RWPE1 (cell line): ENCODE measurements at regions not wholly inside any gene's neighbourhood (a gene's known extent, or its start where the extent isn't known, plus 50 kb on each side); places are given as distances from the start of the nearest gene placed in this dataset.

Experiments used
- CTCF ChIA-PET: fragments of 350-600 bp; sonication (Branson Sonifier 250); formaldehyde crosslinking; extraction: SDS; loops from one replicate; lab custom pipeline; 2021; lab: Yijun Ruan, JAX
- POLR2A ChIA-PET: fragments of 400-600 bp; formaldehyde crosslinking; extraction: SDS; loops from one replicate; lab custom pipeline; 2020; ENCODE audit warnings: antibody characterized with exemption; ENCODE audit not compliant: low non-redundant PET; lab: Yijun Ruan, JAX
- DNase-seq: peaks from one replicate; pipeline ENCODE4 v3.0.0; 2012; ENCODE audit warnings: low spot score
- H3K27ac ChIP-seq: fragments of 450-650 bp; 2 replicates; pipeline ENCODE4 v1.5.1; 2017
- CTCF ChIP-seq: fragments of 450-650 bp; conservative IDR thresholded peaks from 2 replicates; pipeline ENCODE4 v1.5.1; 2017; ENCODE audit warnings: low read depth, mild to moderate bottlenecking

GRCh38 chr5:38162625-38163024, 95.7 kb upstream of the EGFLAM start:
- ChIA-PET POLR2A (no interaction called here), CTCF (interaction anchor here (0.7 kb wide), 1 partner anchor 236 kb away, joined by 4 read pairs; no protein-coding TSS in a partner anchor)
- no peak overlapping the region for H3K27ac ChIP-seq
- no peak for TF ChIP-seq CTCF
- no peak for DNase-seq

- ChIA-PET CTCF (no interaction called here), POLR2A (no interaction called here)
- no peak for TF ChIP-seq CTCF
- no peak for DNase-seq
- no peak overlapping the region for H3K27ac ChIP-seq
Measured at GRCh38 chr5:38157024-38157423, 101.3 kb upstream of the EGFLAM start.

- ChIA-PET POLR2A (no interaction called here), CTCF (no interaction called here)
- TF ChIP-seq CTCF, result no peak
- peak; percentile 5 for DNase-seq
- no peak overlapping the region for H3K27ac ChIP-seq
Measured at GRCh38 chr5:38154615-38155204, 103.6 kb upstream of the EGFLAM start.

- DNase-seq, result no peak
- no peak for TF ChIP-seq CTCF
- CTCF ChIA-PET, result no interaction called here
- POLR2A ChIA-PET, result no interaction called here
- no peak overlapping the region for H3K27ac ChIP-seq
Measured at GRCh38 chr5:38151878-38152277, 106.5 kb upstream of the EGFLAM start.

- ChIA-PET POLR2A (no interaction called here), CTCF (no interaction called here)
Measured at GRCh38 chr5:38149815-38150195, 108.6 kb upstream of the EGFLAM start.

GRCh38 chr5:38148021-38148625, 110.2 kb upstream of the EGFLAM start:
- no peak for DNase-seq
- POLR2A ChIA-PET, result no interaction called here
- H3K27ac ChIP-seq, result no peak overlapping the region
- CTCF ChIA-PET, result interaction anchor here (0.6 kb wide), 1 partner anchor 41 kb away, joined by 3 read pairs; no protein-coding TSS in a partner anchor
- no peak for TF ChIP-seq CTCF

More at GRCh38 chr5:38149815-38150195, 108.6 kb upstream of the EGFLAM start:
- no peak overlapping the region for H3K27ac ChIP-seq
- no peak for TF ChIP-seq CTCF
- no peak for DNase-seq
